Suppressor macrophage treated with lipopolysaccharide for 1 hour (primary cell): ENCODE measurements at regions not wholly inside any gene's neighbourhood (a gene's known extent, or its start where the extent isn't known, plus 50 kb on each side); places are given as distances from the start of the nearest gene placed in this dataset.
A peak's percentile ranks its signal among the peaks of the same experiment; 100 is the strongest.

Source experiments
- DNase-seq, 3 donors: peaks; one replicate each; pipeline ENCODE4 v3.0.0-alpha.2; 2020 to 2022

DNA sequence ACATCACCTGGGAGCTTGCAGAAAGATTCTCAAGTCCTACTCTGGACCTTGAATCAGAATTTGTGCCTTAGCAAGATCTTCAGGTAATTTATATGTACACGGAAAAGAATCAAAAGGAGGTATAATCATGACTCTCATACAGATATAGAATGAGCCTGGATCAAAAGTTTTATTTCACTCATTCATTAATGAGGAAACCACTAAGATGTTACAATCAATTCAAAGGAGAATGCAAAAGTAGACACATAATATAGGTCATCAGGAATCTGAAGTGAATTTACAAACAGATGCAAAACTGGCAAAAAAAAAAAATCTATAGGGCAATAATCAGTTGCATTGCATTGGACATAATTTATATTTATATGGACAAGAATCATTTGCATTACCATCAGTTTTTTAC is 195.4 kb upstream of the TLE3 start:
- no peak for DNase-seq

DNA sequence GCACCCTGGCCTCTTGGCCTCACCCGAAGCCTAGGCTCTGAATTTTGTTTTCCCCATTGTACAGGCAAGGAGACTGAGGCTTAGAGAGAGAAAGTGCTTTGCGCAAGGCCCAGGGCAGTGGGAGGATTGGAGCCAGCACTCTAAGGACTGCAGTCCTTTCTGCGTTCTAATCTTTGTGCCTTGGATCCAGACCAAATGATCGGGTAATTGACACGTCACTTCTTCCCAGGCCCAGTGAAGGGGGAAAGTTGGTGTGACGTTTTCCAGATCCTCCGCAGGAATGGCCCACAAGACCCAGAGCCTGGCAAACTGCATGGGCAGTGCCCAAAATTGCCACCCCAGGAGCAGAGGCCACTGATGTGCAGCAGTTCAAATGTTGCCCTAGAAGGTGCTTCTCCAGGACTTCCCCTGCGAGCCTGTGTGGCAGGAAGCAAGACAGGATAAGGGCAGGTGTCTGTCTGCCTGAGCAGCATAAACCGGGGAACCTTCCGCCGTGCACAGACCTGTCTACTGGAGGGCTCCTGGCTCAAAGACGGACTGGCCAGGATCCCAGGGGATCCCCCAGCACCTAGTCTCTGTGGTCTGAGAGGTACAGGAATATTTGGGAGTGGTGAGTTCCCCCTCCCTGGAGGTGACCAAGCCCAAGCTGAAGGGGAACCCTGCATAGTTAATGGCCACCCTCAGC is 194.5 kb upstream of the TLE3 start:
- no peak for DNase-seq

DNA sequence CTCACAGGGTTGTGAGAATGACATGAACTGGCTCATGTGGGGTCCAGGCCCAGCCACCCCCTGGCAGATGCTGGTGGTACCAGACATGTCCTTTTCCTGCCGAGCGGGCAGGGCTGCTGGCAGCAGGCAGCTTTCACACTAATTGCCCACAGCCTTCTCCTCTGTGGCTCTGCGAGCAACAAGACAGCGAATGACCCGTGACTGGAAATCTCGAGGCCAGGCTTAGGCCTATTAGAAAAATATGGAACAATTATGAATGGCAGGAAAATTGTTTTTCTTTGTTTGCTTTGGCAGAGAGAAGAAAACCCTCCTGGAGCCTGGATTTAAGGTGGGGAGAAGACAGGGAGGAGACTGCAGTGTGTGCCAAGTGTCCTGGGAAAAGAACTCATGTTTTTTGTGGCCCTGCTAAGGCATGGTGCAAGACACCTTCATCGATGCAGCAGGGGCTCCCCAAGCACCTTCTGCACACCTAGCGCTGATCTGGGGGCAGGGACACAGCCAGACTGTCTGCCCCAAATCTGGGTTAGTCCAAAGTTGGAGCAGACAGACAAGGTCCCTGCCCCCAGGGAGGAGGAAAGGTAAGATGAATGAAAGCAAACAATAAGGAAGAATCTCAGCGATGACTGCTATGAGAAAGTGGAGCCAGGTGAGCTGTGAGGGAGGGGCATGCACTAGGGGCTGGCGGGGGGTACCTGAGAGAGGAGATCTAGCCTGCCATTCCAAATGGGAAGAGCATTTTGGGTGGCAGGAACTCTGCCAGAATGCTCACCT is 193.8 kb upstream of the TLE3 start:
- no peak for DNase-seq

DNA sequence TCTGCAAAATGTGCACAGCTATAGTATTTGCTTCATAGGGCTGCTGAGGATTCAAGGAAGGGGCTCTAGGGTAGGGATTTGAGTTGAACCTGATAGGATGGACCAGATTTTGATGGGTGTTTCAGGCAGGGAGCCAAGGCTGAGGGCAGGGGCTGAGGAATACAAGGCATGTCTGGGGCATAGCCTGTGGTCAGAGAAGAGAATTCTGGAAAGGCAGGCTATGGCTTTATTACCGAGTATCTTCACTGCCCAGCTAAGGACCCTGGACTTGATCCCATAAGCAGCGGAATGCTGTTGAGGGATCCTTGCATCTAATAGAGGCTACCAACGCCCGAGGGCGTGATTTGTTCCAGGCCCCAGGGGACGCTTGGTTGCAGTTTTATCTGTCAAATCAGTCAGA is 193.0 kb upstream of the TLE3 start:
- DNase-seq = no peak

DNA sequence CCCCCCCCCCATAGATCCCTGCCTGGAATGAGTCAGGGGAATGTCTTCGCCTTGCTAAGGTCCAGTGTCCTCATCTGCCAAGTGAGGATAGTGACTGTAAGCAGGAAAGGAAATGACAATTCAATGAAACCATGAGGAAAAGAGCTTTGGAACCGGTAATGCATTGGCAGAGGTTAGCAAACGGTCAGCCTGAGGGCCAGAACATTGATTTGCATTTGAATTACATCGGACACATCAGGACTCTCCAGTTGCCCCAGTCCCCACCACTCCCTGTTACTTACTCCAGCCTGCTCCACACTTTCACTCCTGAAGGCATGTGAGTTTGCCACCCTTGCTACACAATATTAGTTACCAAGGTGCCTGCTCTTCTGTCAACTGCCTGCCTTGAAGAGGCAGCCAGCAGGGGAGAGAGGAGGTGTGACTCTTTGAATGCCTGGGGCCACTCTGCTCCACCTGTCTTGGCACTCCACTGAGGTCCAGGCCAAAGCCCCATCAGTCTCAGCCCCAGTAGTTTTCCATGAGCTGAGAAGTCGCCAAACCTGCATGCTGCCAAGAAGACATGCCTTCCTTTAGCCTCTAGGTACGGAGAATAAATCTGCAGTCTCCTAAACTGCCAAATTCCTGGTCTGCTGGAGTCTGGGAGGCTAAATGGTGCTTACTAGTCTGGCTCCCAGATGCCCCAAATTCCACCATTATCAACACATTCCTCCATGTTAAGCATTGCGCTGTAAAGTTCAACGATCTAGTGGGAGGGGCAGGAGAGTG is 191.7 kb upstream of the TLE3 start:
- DNase-seq = peak in 1 of 3 donors; percentile 30

DNA sequence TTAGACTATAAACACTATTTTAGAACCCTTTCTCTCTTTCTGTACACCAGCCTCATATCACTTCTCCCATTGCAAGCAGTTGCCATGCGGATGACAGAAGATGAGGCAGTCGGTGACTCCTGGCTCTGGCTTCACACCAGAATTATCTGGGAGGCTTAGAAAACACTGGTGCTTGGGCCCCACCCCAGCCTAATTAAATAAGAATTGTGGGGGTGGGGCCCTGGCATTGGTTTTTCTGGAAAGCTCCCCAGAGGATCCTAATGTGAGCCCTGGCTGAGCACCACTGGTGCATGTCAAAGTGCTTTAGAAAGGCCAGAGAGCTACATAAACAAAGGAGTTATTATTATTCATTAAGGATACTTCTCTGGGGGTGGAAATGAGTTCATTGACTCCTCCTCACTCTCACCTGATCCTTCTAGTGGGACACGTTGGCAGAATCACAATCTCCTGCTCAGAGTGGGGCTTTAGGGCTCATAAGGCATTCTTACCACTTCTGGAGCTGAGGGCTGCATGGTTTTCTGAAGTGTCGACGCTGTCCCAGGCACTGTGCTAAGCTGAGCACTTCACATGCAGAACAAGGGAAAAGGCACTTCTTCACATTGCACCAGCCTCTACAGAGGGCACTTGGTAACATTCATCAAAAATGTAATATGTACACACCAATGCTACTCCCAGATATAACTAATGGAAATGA is 188.5 kb upstream of the TLE3 start:
- no peak for DNase-seq

DNA sequence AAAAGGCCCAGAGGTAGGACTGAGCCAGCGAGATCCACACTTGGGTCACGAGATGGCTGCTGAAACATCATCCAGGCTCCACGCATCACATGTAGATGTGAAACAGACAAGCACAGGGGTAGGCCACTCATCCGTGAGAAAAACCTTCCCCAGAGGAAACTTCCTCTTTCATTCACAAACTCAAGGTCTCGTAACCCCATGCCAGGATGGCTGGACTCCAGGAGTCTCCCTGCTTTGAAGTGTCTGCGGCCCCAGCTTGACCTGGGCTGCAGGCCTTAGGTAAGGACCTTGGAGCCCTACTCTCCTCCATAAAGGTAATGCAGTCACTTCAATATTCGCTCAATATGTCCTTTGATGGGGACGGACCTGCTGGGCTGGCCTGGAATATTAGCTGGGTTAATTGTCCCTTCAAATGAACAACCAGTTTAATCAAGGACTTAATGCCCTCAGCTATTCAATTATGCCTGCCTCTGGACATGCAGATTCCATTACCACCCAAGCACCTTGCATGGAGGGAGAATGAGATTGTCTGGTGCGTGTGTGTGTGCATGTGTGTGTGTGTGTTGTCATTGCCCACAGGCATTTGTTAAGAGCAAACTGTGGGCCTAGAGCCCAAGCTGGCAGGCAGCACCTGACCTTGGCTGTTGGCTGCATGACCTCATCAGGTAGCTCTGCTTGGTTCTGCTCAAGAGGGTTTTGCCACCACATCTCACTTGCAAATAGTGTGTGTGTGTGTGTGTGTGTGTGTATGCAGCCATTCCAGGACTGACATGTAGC is 186.9 kb upstream of the TLE3 start:
- peak; percentile 66 to 73 (median 72) for DNase-seq

DNA sequence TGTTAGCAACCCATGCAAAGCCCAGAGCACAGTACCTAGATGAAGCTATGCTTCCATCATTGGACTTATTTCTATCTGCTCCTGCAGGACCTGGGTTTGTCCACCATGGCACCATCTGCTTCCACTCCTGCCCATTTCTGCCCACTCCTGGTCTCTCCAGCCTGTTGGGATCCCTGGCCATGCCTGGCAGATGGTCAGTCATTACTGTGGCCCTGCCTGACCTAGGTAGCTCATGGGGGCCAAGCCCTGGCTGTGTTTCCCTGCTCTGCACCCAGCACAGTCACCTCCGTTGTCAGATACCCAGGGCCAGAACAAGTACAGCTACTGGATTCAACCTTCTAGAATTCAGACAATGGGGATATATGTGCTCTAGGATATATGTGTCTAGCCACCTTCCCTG is 185.8 kb upstream of the TLE3 start:
- DNase-seq = no peak

DNA sequence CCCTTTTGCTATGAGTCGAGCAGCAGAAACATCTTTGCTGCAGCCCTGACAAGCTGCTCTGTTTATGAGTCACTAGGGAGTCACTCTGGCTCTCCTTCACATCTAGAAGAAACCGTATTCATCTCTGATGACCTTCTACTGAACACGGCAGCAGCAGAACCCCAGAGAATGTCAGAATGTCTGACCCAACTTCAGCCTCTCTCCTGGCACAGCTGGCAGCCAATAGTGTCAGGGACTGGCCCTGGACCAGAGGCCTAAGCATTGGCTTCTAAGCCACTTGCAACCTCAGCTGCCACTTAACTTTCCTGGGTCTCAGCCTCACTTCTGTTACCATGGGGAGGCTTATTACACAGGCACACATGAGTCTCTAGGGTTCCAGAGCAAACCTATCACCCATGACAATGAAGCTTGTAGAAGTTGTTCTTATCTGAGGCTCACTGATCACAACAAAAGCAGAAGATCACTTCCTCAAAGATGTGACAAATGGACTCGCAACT is 184.1 kb upstream of the TLE3 start:
- DNase-seq = peak in 2 of 3 donors; percentile 69 to 73

DNA sequence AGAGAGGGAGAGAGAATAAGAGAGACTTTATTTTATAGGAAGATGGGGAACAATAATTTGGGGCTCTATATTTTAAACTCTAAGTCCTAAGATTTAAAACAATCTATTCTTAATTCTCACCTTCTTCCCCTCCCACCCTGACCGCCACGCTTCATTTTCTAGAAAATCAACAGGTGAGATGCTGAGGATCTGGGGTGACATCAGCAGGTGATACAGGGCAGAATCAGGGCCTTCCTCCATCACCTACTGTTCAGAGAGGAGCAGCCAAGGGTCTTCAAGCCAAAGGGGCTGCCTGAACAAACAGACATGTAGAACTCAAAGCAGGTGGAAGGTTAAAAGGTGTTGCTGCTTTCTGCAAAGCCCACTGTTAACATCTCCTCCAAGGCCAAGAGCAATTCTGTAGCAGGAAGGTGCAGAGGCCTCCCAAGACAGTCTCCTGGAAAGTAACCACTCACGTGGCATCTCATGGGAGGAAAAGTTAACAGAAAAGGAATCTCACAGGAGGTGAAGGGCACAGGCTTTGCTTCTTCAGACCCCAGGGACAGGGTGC is 183.6 kb upstream of the TLE3 start:
- DNase-seq = no peak

DNA sequence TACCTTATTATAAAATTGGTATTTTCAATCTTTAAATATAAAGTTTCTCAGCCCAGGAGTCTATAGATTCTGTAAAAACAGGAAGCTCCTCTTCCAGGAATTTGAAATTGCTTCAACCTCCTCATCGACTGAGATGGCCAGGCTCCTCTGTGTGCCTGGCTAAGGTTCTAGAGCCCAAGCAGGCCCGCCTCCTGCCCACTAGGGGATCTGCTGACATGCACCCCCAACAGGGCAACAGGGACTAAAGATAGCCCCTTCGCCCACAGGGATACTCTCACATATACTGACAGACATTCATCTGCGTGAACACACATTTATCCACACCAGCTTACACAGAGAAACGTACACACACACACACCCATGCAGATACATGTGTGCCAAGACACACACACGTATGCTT is 183.1 kb upstream of the TLE3 start:
- DNase-seq = no peak

DNA sequence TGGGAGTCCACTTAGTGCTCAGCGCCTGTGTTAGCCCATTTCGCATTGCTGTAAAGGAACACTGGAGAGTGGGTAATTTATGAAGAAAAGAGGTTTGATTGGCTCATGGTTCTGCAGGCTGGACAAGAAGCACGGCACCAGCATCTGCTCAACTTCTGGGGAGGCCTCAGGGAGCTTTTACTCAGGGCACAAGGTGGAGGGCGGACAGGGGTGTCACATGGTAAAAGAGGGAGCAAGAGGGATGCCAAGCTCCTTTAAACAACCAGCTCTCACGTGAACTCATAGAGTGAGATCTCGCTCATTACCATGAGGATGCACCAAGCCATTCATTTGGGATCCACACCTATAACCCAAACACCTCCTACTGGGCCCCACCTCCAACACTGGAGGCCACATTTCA is 181.4 kb upstream of the TLE3 start:
- no peak for DNase-seq

DNA sequence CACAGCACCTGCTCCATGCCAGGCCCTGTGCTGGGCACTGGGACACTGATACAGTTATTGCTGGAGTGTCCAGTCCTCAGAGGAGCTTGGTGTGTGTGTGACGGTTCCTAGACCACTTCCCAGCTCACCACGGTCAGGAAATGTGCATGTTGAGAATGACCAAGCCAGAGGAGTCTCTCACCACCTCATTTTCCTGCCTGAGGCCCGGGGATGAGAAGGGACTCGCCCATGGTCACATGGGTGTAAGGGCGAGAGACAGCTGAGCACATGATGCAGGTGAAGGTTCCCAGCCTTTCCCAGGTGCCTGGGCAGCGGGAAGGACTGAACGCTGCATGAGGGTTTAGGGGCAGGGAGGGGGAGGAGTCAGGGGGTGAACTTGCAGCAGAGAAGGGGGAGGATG is 180.9 kb upstream of the TLE3 start:
- DNase-seq = peak in 1 of 3 donors; percentile 52

DNA sequence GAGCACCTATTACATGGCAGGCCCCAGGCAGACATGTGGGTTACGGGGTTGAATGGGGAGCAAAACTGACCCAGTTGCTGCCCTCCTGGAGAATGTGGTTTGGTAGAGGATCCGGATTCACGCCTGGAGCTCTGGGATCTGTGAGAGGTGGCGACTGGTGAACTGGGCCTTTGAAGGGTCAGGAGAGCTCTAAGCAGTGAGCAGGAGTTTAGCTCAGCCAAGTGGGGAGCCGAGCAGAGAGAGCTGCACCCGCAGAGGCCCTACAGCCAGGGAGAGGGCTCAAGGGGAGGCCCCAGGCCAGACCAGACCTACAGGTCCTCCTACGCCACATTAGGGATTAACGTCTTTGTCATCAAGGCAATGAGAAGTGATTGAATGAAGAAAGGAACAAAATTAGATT is 179.8 kb upstream of the TLE3 start:
- no peak for DNase-seq

DNA sequence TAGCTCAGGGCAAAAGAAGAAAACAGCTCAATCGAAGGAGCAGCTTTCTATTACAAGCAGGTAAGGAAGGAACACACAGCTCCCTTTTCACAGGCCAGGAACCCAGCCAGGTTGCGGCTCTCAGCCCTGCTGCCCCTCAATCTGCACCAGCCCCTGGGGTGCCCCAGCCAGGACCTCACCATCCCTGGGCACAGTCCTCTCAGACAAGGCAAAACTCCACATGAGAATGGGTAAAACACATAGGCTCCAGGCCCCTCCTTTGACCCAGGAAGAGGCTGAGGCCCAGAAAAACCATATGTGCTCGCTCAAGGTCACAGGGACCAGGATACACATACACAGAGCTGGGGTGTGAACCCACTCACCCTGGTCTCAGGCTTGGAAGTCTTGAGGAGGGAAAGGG is 178.7 kb upstream of the TLE3 start:
- no peak for DNase-seq

DNA sequence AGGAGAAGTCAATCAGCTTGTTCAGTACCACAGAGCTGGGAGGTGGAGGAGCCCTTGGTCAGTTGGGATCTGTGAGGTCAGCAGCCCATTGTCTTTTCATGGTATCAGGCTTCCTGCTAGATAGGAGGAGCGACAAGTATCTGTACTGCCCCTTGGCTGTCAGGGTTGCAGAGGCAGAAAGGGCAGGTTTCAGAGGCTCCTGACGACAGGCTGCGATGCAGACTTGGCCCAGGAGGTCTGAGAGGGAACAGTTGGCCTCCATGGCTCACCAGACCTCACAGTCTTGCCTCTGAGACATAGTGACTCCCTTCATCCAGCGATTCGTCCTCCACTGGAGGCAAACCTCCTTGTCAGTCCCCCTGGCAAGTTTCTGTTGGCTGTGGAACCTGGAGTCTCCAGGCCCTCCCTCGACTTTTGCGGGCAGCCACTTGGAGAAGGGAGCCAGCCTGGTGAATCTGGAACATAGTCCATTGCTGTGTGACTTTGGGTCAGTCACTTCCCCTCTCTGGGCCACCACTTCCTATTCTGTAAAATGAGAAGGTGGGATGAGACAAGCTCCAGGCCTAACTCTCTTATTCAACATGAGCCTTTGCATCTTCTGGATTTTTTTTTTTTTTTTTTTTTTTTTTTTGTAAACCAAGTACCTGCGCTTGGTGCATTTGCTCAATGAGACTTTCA is 177.9 kb upstream of the TLE3 start:
- DNase-seq = no peak

DNA sequence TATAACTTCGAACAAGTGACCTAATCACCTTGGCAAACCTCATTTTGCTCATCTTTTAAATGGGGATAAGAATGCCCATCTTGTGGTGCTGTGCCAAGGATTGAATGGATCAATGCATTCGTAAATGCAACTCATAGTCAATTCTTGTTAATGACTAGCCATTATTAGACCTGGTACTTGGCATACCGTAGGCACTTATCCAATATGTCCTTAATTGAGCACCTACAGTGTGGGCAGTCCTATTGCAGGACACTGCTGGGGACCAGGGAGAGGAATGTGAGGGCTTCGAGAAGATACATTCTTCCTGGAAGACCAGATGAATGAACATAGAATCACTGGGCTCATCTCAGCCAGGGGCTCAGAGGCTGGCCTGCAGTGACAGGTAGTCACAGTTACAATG is 177.2 kb upstream of the TLE3 start:
- no peak for DNase-seq

DNA sequence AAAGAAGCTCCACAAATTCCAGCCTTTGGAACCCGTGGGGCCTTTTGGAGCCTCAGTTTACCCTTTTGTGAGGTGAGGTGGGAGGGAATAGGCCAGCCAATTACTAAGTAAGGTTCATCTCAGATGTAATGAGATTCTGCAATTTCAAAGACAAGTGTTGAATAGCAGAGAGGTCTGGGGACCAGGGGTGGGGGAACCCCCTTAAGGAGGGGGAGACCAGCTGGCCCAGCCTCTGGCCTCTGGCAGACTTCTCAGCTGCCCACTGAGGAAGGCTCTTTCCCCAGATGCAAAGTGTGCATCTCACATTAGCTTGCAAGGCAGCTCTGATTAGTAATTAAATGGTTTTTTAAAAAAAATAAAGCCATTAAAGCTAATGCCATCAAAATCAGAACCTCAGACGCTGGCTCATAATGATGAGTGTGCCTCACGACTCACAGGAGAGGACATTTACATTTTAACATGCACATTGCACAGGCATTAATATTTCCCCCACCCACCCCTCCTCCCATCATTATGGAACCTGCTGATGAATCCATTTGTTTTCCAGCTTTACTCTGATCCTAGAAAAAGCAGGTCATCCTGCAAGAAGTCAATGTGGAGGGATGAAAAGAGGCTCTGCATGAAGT is 176.7 kb upstream of the TLE3 start:
- peak in 2 of 3 donors; percentile 49 to 59 for DNase-seq

DNA sequence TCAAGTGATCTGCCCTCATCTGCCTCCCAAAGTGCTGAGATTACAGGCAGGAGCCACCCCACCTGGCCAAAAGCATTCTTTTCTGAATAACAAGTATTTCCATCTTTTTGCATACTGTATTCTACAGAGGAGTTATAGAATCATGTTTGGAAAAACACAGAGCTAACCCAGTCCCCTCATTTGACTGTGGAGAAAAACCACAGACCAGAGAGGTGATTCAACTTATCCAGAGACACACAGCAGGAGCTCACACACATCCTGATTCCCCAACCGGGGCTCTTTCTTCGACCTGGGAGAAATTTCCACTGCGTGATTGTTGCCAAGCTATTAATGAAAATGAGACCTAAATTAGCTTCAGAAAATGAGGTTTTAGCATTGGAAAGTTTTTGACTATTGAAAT is 176.1 kb upstream of the TLE3 start:
- DNase-seq = no peak

DNA sequence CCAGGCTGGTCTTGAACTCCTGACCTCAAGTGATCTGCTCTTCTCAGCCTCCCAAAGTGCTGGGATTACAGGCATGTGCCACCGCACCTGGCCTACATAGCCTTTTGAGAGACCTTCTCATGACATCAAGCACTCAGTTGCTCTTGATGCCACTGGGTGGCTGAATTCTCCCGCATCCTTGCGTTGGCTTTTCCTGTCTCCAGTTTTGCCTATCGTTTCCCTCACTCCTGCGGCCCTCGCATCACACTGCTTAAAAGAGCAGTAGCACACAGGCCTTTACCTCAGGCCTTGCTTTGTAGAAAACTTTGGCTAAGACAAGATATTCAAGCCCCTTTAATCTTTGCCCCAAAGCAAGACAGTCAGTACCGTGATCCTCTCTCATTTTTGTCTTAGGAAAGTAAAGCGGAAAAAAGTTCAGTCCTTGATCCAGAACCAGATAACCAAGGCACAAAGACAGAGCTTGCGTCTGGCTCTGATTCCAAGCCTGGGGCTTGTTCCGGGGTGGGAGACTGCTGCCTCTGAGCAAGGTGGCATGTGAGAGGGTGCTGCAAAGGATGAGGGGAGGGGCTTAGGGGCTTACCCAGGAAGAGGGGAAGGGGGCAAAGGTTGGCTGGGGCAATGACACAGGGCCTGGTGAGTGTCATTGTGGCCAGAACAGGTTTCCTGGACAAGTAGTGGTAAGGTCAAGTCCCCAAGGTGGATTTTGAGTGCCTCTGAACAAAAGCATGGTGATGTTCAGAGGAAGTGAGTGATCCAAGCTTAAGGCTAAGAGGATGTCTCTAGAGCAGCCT is 175.0 kb upstream of the TLE3 start:
- no peak for DNase-seq
